GM12878 (cell line): ENCODE measurements at regions not wholly inside any gene's neighbourhood (a gene's known extent, or its start where the extent isn't known, plus 50 kb on each side); places are given as distances from the start of the nearest gene placed in this dataset.

Experiments
- BHLHE40 ChIP-seq, 2 experiments: fragments of 450-650 bp in 1 of 2; IDR thresholded peaks; 2 replicates each; pipeline ENCODE4 v1.6.1; 2011 to 2017; ENCODE audit warnings: low read depth in 2 of 2, borderline replicate concordance in 1 of 2, improper control_type of control experiment in 1 of 2, low read length in 1 of 2, mild to moderate bottlenecking in 1 of 2
- E2F8 ChIP-seq: fragments of 450-650 bp; IDR thresholded peaks from 2 replicates; pipeline ENCODE4 v1.6.1; 2018; ENCODE audit warnings: mild to moderate bottlenecking, low read depth, moderate library complexity; ENCODE audit not compliant: partially characterized antibody
- IRF4 ChIP-seq: IDR thresholded peaks from 2 replicates; pipeline ENCODE4 v1.6.1; 2011; ENCODE audit warnings: low read depth, low read length
- NR2C2 ChIP-seq: IDR thresholded peaks from 2 replicates; pipeline ENCODE4 v1.6.1; 2011; ENCODE audit warnings: borderline replicate concordance, low read depth; ENCODE audit not compliant: control insufficient read depth, insufficient read length
- RFX5 ChIP-seq: IDR thresholded peaks from 2 replicates; pipeline ENCODE4 v1.6.1; 2011; ENCODE audit warnings: low read depth, low read length, improper control_type of control experiment
- ZBTB11 ChIP-seq: fragments of 450-650 bp; formaldehyde crosslinking; IDR thresholded peaks from 2 replicates; pipeline ENCODE4 v1.5.0; 2022; ENCODE audit warnings: mild to moderate bottlenecking, missing genetic modification characterization
- ZNF207 ChIP-seq: fragments of 450-650 bp; IDR thresholded peaks from 2 replicates; pipeline ENCODE4 v1.6.1; 2014; ENCODE audit warnings: antibody characterized with exemption, mild to moderate bottlenecking, borderline replicate concordance
- TF ChIP-seq, protein P1 (sequence below): fragments of 450-650 bp; IDR thresholded peaks from 2 replicates; pipeline ENCODE4 v1.6.1; 2016; ENCODE audit warnings: mild to moderate bottlenecking, moderate library complexity, borderline replicate concordance
- TF ChIP-seq, protein P2 (sequence below): IDR thresholded peaks from 2 replicates; pipeline ENCODE4 v1.6.1; 2012; ENCODE audit warnings: low read depth, low read length, improper control_type of control experiment

DNA sequence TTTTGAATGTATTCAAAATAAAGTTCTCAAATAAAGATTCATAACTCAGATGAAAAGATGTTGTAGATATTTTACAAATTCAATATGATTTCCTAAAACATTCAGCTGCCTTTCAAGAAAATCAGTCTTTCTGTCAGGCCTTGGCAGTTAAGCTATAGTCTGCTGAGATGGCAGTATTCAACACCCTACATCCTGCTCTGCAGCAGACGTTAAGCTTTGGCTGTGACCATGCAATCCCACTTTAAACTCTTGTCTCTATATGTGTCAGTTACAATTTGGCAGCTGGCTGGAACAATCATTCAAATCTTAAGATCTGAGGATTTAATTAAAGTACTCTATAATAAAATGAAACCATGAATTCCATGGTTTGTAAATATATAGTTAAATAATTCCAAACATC, 567.3 kb upstream of the ZNF804A start (continued):
- TF ChIP-seq, protein P1, sequence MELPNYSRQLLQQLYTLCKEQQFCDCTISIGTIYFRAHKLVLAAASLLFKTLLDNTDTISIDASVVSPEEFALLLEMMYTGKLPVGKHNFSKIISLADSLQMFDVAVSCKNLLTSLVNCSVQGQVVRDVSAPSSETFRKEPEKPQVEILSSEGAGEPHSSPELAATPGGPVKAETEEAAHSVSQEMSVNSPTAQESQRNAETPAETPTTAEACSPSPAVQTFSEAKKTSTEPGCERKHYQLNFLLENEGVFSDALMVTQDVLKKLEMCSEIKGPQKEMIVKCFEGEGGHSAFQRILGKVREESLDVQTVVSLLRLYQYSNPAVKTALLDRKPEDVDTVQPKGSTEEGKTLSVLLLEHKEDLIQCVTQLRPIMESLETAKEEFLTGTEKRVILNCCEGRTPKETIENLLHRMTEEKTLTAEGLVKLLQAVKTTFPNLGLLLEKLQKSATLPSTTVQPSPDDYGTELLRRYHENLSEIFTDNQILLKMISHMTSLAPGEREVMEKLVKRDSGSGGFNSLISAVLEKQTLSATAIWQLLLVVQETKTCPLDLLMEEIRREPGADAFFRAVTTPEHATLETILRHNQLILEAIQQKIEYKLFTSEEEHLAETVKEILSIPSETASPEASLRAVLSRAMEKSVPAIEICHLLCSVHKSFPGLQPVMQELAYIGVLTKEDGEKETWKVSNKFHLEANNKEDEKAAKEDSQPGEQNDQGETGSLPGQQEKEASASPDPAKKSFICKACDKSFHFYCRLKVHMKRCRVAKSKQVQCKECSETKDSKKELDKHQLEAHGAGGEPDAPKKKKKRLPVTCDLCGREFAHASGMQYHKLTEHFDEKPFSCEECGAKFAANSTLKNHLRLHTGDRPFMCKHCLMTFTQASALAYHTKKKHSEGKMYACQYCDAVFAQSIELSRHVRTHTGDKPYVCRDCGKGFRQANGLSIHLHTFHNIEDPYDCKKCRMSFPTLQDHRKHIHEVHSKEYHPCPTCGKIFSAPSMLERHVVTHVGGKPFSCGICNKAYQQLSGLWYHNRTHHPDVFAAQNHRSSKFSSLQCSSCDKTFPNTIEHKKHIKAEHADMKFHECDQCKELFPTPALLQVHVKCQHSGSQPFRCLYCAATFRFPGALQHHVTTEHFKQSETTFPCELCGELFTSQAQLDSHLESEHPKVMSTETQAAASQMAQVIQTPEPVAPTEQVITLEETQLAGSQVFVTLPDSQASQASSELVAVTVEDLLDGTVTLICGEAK, result no peak
- TF ChIP-seq IRF4 (no peak), ZNF207 (no peak), ZBTB11 (CRISPR knock-in tag) (no peak), BHLHE40 (IDR thresholded peaks at IDR 0.05; ENCODE audit: borderline replicate concordance in 1 of 2, low read depth in 2 of 2, low read length in 1 of 2) (no peak), E2F8 (no peak), NR2C2 (no peak), RFX5 (no peak)
- TF ChIP-seq, protein P2, sequence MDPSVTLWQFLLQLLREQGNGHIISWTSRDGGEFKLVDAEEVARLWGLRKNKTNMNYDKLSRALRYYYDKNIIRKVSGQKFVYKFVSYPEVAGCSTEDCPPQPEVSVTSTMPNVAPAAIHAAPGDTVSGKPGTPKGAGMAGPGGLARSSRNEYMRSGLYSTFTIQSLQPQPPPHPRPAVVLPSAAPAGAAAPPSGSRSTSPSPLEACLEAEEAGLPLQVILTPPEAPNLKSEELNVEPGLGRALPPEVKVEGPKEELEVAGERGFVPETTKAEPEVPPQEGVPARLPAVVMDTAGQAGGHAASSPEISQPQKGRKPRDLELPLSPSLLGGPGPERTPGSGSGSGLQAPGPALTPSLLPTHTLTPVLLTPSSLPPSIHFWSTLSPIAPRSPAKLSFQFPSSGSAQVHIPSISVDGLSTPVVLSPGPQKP, result no peak
